HEK293 (cell line): ENCODE measurements at regions not wholly inside any gene's neighbourhood (a gene's known extent, or its start where the extent isn't known, plus 50 kb on each side); places are given as distances from the start of the nearest gene placed in this dataset.
"Not testable (repeated sequence)": the region's sequence is repeated elsewhere in the genome, so short reads cannot be mapped to it uniquely, and the experiment has no call there.

ENCODE experiments used
- CTCF ChIA-PET: fragments of 350-600 bp; formaldehyde crosslinking; extraction: SDS; loops from one replicate; lab custom pipeline; 2021; ENCODE audit warnings: antibody characterized with exemption; lab: Yijun Ruan, JAX
- POLR2A ChIA-PET: fragments of 300-600 bp; formaldehyde crosslinking; extraction: SDS; loops from one replicate; lab custom pipeline; 2020; ENCODE audit warnings: antibody characterized with exemption, inconsistent platforms; lab: Yijun Ruan, JAX
- H3K27ac ChIP-seq: fragments of 200-500 bp; sonication (Bioruptor generic); 2 replicates; pipeline ENCODE4 v1.5.1; 2014; ENCODE audit warnings: low read depth, low read length, control low read depth, inconsistent platforms; ENCODE audit errors: extremely low read depth
- H3K36me3 ChIP-seq, 2 experiments: fragments of 200-500 bp in 1 of 2; sonication (Bioruptor generic) in 1 of 2; 1 replicate in 1 of 2; 2 replicates in 1 of 2; pipeline ENCODE4 v1.5.1; 2014 to 2017; ENCODE audit warnings: inconsistent platforms in 2 of 2, low read length in 2 of 2; ENCODE audit not compliant: control insufficient read depth in 2 of 2, insufficient read depth in 1 of 2
- H3K4me1 ChIP-seq: fragments of 200-500 bp; sonication (Bioruptor generic); 2 replicates; pipeline ENCODE4 v1.5.1; 2014; ENCODE audit warnings: mild to moderate bottlenecking, low read length, inconsistent platforms; ENCODE audit not compliant: control insufficient read depth, insufficient read depth
- H3K4me3 ChIP-seq: 2 replicates; pipeline ENCODE4 v1.5.1; 2011; ENCODE audit warnings: low read depth, mild to moderate bottlenecking, control low read depth, low read length, moderate library complexity
- H3K9me3 ChIP-seq: fragments of 200-500 bp; sonication (Bioruptor generic); 2 replicates; pipeline ENCODE4 v1.5.1; 2014; ENCODE audit warnings: low read depth, low read length, inconsistent platforms; ENCODE audit not compliant: control insufficient read depth, insufficient read depth
- ATF2 ChIP-seq: fragments of 450-650 bp; formaldehyde crosslinking; IDR thresholded peaks from 2 replicates; pipeline ENCODE4 v1.5.1; 2016; ENCODE audit warnings: missing biosample characterization, missing genetic modification characterization, low read depth
- KLF1 ChIP-seq: fragments of 450-650 bp; formaldehyde crosslinking; IDR thresholded peaks from 2 replicates; pipeline ENCODE4 v1.5.1; 2016; ENCODE audit warnings: missing biosample characterization, missing genetic modification characterization
- MEIS1 ChIP-seq: sonication (generic); formaldehyde crosslinking; IDR thresholded peaks from 2 replicates; pipeline ENCODE4 v1.8.1; 2022; ENCODE audit warnings: missing genetic modification reagents, mild to moderate bottlenecking, borderline replicate concordance
- MZF1 ChIP-seq: fragments of 450-650 bp; formaldehyde crosslinking; IDR thresholded peaks from 2 replicates; pipeline ENCODE4 v1.5.1; 2017; ENCODE audit warnings: missing biosample characterization, missing genetic modification characterization, borderline replicate concordance
- ZBTB17 ChIP-seq: fragments of 450-650 bp; formaldehyde crosslinking; IDR thresholded peaks from 2 replicates; pipeline ENCODE4 v1.5.1; 2016; ENCODE audit warnings: missing biosample characterization, missing genetic modification characterization
- ZBTB49 ChIP-seq: fragments of 450-650 bp; formaldehyde crosslinking; IDR thresholded peaks from 2 replicates; pipeline ENCODE4 v1.5.1; 2016; ENCODE audit warnings: missing biosample characterization, missing genetic modification characterization, low read depth
- ZNF2 ChIP-seq: fragments of 450-650 bp; formaldehyde crosslinking; IDR thresholded peaks from 2 replicates; pipeline ENCODE4 v1.5.1; 2016; ENCODE audit warnings: missing biosample characterization, missing genetic modification characterization
- ZNF24 ChIP-seq: fragments of 450-650 bp; formaldehyde crosslinking; IDR thresholded peaks from 2 replicates; pipeline ENCODE4 v1.5.1; 2016; ENCODE audit warnings: missing biosample characterization, missing genetic modification characterization
- ZNF398 ChIP-seq: fragments of 450-650 bp; formaldehyde crosslinking; IDR thresholded peaks from 2 replicates; pipeline ENCODE4 v1.5.1; 2017; ENCODE audit warnings: missing biosample characterization, missing genetic modification characterization
- ZNF423 ChIP-seq: fragments of 450-650 bp; formaldehyde crosslinking; IDR thresholded peaks from 2 replicates; pipeline ENCODE4 v1.5.1; 2016; ENCODE audit warnings: missing biosample characterization, missing genetic modification characterization
- ZNF433 ChIP-seq: fragments of 450-650 bp; formaldehyde crosslinking; IDR thresholded peaks from 2 replicates; pipeline ENCODE4 v1.5.1; 2016; ENCODE audit warnings: missing biosample characterization, missing genetic modification characterization, low read depth
- ZNF449 ChIP-seq: fragments of 450-650 bp; formaldehyde crosslinking; IDR thresholded peaks from 2 replicates; pipeline ENCODE4 v1.5.1; 2017; ENCODE audit warnings: missing biosample characterization, mild to moderate bottlenecking, missing genetic modification characterization, moderate library complexity
- ZNF548 ChIP-seq: fragments of 450-650 bp; formaldehyde crosslinking; IDR thresholded peaks from 2 replicates; pipeline ENCODE4 v1.5.1; 2016; ENCODE audit warnings: missing biosample characterization, missing genetic modification characterization
- ZNF791 ChIP-seq: fragments of 450-650 bp; formaldehyde crosslinking; IDR thresholded peaks from 2 replicates; pipeline ENCODE4 v1.5.1; 2016; ENCODE audit warnings: missing biosample characterization, missing genetic modification characterization

- no peaks in the 10 kb centered on the region; the same call in 1 of the 2 replicates for H3K4me1 ChIP-seq
- H3K36me3 ChIP-seq: no peaks in the 10 kb centered on the region
- CTCF ChIA-PET: no interaction called here
- TF ChIP-seq MZF1: no peak
- no peak overlapping the region for H3K27ac ChIP-seq
- H3K4me3 ChIP-seq: no peak overlapping the region
- POLR2A ChIA-PET: no interaction called here
- no peaks in the 10 kb centered on the region for H3K9me3 ChIP-seq
Observed at GRCh38 chr5:145628525-145628924, 206.6 kb downstream of the PRELID2 start.

- no peak overlapping the region for H3K27ac ChIP-seq
- ChIA-PET POLR2A (no interaction called here), CTCF (no interaction called here)
- no peaks in the 10 kb centered on the region for H3K4me1 ChIP-seq
- H3K36me3 ChIP-seq: no peaks in the 10 kb centered on the region
- no peak for TF ChIP-seq ZNF423
- TF ChIP-seq ZNF433: no peak
- TF ChIP-seq ZNF24: no peak
- no peak for TF ChIP-seq ZNF791
- TF ChIP-seq ATF2 (tag by site-specific recombination): no peak
- no peak for TF ChIP-seq ZNF398 (tag by site-specific recombination)
- no peak for TF ChIP-seq MEIS1 (CRISPR knock-in tag)
- no peak for TF ChIP-seq ZBTB49 (tag by site-specific recombination)
- no peak for TF ChIP-seq ZNF548
- H3K4me3 ChIP-seq: no peak overlapping the region
- H3K9me3 ChIP-seq: no peaks in the 10 kb centered on the region
Observed at GRCh38 chr5:145619806-145620310, 215.3 kb downstream of the PRELID2 start.

GRCh38 chr5:145616739-145617138 lies 218.4 kb downstream of the PRELID2 start:
- POLR2A ChIA-PET, H3K4me3 ChIP-seq, H3K4me1 ChIP-seq, CTCF ChIA-PET, H3K27ac ChIP-seq, H3K36me3 ChIP-seq, H3K9me3 ChIP-seq: not testable (repeated sequence)

- CTCF ChIA-PET: interaction anchor here (0.6 kb wide), 1 partner anchor 10 kb away, joined by 3 read pairs; no protein-coding TSS in a partner anchor
- Histone ChIP-seq H3K36me3 (no peaks in the 10 kb centered on the region), H3K9me3 (no peaks in the 10 kb centered on the region), H3K4me1 (no peaks in the 10 kb centered on the region), H3K27ac (no peak overlapping the region)
- POLR2A ChIA-PET: no interaction called here
- TF ChIP-seq ZBTB17 (no peak), KLF1 (tag by site-specific recombination) (no peak), ZNF423 (no peak), ZNF449 (tag by site-specific recombination) (no peak), ZNF2 (no peak)
- TF ChIP-seq, all 188 proteins: peak for 0
- H3K4me3 ChIP-seq: no peak overlapping the region
Observed at GRCh38 chr5:145598983-145599382, 236.2 kb downstream of the PRELID2 start.
